HG03064 (cell line): ENCODE measurements at regions not wholly inside any gene's neighbourhood (a gene's known extent, or its start where the extent isn't known, plus 50 kb on each side); places are given as distances from the start of the nearest gene placed in this dataset.
"Not testable (repeated sequence)": the region's sequence is repeated elsewhere in the genome, so short reads cannot be mapped to it uniquely, and the experiment has no call there.

Source experiments
- ATAC-seq: cut with Tn5 transposase; IDR thresholded peaks from one replicate; pipeline ENCODE4 v1.9.1; 2021; ENCODE audit warnings: low read depth; ENCODE audit not compliant: unreplicated experiment

DNA sequence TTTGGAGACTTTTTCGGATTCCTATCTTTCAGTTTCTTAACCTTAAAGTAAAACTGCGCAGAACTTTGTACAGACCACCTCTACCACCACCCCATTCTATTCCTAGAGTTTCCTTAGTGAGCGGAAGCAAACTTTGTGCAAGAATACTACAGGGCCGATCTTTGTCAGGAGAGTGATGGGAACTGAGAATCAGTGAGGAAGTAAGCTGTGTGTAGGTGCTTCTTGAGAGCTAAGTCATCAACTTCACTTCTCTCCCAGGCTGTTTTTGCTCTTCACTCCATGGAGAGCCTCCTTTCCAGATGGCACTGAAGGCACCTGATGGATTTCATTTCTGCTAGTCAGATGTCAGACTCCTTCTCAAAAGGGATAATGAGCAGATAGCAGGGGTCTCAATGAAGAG is 127.3 kb downstream of the SPATA31D1 start:
- ATAC-seq, result no peak

DNA sequence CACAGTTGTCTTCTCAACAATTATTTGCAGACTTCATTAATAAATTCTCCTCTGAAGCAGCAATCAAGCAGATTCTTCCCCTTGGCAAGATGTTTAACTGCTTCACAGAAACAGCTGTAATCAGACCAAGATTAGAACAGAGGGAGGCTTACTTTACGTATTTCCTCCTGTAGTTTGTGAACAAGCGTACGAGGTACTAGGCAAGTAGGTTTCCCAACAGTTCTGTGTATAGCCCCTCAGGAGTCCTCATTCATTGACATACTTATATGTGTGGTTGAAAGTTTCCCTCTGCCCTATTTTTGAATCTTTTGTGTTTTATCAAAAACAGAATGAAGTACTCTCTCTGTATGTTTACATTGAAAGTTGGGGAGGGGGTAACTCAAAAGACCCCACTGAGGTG is 128.0 kb downstream of the SPATA31D1 start:
- no peak for ATAC-seq

DNA sequence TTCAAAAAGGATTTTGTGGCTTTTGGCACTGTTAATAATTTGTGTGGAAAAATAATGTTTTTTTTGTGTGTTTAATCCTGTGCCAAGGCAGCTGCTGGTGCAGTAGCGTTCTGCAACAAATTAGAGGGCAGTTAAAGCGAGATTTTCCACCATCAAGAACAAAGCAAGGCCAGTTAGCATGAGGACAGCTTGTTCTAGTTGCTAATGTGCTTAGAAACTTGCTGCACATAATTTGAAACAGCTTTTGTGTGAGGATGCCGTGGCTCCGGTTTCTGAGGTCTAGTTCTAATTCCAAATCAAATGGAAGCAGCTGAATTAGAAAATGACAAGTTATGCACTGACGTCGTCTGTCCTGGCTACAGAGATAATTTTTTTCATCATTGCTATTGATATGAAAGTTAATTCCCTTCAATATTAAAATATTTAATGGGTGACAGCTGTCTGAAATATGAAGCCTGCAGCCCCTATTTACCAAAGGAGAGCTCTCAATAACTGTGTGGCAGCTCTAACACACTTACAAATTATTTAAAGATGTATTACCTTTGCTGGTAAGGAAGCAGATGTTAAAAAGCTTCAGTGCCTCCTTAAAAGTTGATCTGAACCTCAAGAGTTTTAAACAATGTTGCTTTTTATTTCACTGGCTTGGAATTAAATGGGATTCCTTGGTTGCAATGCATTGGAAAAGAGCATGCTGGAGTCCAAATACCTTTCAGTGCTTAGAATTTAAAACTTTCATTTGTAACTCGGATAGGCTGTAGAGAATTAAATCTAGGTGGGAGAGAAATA is 128.6 kb downstream of the SPATA31D1 start:
- ATAC-seq, result no peak

DNA sequence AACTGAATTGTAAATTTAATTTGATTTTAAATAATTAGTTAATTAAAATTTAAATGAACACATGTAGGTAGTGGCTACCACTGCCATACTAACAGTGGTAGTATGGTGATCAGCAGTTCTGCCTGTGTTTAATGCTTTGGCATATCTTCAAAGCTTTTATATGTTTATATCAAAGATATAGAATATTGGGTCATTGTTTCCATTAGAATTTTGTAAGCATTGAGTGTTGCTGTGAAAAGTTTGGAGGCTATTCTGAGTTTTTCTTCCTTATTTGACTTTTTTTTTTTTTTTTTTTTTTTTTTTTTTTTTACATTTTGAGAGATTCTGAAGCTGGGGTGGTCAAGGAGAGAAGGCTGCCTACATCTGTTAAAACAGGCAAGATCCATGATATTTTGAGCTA is 134.2 kb downstream of the SPATA31D1 start:
- no peak for ATAC-seq

- ATAC-seq, result no peak
These were observed 135.5 kb downstream of the SPATA31D1 start for GRCh38 chr9:82124090-82124489.

DNA sequence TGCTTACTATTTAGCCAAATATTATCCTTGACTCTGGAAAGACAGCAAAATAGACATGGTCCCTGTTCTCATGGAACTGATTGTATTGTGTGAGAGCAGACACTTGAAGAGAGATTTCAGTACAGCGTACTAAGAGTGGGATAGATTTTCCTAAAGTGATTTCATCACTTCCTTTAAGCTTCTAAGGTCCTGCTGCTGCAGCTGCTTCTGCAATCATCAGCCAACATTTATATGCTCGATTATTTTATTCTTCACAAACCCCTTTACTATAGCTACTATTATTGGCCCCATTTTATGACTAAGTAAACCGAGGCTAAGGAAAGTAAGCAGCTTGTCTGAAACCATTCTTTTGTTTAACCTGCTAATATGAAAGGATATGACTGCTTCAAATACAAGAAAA is 137.7 kb downstream of the SPATA31D1 start:
- ATAC-seq, result no peak

GRCh38 chr9:82127465-82127864 is 138.9 kb downstream of the SPATA31D1 start:
- no peak for ATAC-seq

- peak; percentile 79 for ATAC-seq
These were observed 139.6 kb downstream of the SPATA31D1 start for GRCh38 chr9:82128011-82128696.

DNA sequence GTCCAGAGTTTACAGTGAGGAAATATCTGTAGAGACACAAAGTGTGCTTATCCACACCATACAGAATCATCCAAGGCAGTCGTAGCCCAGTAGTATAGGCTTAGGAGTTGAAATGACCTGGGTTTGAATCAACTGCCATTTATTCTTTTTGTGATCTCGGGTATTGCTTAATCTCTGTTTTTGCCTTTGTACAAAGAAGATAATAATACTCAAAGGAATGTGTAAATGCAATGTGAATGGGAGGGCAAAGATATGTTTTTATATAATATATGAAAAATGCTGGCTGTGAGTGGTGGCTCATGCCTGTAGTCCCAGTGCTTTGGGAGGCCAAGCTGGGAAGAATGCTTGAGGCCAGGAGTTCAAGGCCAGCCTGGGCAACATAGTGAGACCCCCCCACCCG is 141.1 kb downstream of the SPATA31D1 start:
- ATAC-seq, result no peak

- ATAC-seq, result no peak
These were observed 141.9 kb downstream of the SPATA31D1 start for GRCh38 chr9:82130331-82131042.

DNA sequence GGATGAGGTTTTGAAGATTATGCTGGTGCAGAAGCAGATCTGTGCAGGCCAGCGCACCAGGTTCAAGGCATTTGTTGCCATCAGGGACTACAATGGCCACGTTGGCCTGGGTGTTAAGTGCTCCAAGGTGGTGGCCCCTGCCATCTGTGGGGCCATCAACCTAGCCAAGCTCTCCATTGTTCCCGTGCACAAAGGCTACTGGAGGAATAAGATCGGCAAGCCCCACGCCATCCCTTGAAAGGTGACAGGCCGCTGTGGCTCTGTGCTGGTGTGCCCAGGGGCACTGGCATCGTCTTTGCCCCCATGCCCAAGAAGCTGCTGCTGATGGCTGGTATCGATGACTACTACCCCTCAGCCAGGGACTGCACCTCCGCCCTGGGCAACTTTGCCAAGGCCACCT is 142.5 kb downstream of the SPATA31D1 start:
- ATAC-seq, result no peak

DNA sequence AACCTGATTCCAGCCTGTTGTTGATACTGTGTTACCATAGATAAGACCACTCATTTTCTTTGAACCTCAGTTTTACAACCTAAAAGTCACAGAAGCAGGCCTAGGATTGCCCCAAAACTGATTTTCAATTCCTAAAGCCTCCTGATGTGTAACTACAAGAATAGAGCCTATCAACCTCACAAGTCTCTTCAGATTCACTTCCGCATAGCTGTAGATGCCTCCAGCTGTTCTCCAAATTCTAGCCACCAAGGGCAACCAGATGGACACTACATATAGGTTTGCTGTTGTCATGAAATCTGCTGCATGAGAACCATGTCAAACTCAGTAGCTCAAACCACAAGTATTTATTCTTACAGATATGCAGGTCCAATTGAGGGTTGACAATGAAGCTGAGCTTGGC is 143.5 kb downstream of the SPATA31D1 start:
- ATAC-seq, result no peak

DNA sequence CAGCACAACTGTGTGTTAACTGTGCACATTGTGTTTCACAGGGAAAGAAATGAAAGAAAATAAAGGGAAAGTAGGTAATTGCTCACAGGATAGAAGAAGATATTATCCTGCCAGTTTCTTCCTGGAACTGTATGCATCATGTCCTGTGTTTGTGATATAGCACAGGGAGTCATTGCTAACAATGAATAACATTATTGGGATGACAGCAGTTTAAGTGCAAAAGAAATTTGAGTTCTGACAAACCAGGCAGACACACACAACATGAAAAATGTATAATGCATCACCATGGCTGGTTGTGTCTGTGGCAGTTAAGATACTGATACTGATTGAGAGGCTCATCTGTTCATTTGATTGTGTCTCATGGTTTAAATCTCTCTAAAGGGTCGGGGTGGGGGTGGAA is 145.4 kb downstream of the SPATA31D1 start:
- ATAC-seq, result no peak

- ATAC-seq, result no peak
These were observed 146.5 kb downstream of the SPATA31D1 start for GRCh38 chr9:82135106-82135505.

- not testable (repeated sequence) for ATAC-seq
These were observed 149.5 kb downstream of the SPATA31D1 start for GRCh38 chr9:82138081-82138480.

DNA sequence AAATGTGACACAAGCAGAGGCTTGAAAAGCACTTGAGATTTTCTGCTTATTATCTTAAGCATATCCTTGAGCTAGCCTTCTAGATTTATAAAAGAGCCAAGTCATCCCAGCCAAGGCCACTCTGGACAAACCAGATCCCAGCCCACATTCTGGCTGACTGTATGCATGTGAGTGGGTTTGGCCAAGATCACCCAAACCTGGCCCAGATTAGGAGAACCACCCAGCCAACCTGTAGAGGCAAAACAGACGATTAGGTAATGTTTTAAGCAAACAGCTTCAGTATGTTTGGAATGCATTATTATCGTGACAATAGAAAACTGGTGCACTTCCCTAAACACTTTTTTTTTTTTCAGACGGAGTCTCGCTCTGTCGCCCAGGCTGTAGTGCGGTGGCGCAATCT is 151.9 kb downstream of the SPATA31D1 start:
- ATAC-seq, result no peak

- ATAC-seq, result no peak
These were observed 156.2 kb downstream of the SPATA31D1 start for GRCh38 chr9:82144803-82145202.

DNA sequence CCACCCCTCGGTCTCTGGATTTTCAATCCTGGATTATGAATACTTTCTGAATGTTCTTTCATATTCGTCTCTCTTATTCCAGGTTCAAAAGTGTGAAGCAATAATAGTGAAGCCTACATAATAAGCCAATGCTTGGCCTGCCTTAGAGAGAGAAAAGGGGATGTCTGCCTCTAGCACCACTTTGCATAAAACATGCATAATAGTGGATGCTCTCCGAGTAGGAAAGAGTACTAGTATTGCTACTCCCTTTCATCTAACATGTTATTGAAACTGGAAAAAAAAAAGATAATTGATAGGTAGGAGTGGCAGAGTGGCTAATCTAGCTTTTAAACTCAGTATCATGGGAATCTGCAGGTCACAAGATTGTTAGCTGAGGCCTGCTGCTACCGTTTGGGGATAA is 158.1 kb downstream of the SPATA31D1 start:
- ATAC-seq, result no peak

DNA sequence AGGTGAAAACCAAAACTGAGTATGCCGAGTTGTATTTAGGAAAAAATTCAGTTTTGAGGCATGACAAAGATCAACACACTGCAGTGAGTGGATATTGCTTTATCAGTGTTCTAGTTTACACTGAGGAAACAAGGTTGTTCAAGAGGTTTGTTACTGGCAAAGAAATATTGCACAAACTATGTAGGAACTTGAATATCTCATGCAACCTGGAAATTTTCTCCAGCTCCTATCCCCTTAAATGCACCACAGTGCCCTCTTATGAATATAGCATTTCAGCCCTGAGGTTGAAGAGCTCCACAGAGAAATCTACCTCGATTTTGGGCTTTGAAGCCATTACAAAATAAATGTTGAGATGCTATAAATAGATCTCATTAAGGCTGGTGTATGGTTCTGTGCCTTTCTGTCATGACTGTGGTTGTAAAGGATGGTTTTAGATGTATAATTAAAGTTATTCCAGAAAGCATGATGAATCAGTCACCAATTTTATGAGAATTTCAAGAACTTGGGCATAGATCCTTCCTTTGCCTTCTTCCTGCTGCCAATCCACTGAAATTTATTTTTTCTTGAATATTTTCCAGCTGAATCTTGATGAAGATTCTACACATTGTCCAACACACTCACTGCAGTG is 159.3 kb downstream of the SPATA31D1 start:
- no peak for ATAC-seq

- no peak for ATAC-seq
These were observed 159.8 kb downstream of the SPATA31D1 start for GRCh38 chr9:82148426-82148810.

DNA sequence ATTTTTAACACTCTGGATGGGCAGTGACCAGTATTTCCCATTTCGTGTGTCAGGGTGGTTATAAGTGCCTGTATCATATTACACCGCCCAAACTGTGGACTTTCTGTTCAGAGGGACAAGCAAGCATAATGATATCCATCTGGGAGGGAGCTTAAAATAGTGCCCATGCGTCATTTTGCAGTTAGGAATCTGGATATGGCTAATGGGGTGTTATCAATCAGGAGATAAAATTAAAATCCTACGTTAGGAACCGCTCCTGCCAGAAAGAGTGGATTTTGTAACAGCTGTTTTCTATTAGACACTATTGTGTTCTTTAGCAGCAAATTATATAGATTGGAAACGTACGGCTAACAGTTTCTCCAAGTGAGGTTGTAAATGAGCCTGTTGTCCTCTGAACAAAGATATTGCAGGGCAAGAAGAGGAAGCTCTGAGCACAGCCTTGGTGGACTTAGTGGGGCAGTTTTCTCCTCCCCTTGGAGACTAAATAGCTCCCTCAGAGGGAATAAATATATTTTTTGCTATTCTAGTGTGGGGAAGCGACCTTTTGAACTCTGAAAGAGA is 160.4 kb downstream of the SPATA31D1 start:
- no peak for ATAC-seq
